HepG2 (cell line): ENCODE measurements at regions not wholly inside any gene's neighbourhood (a gene's known extent, or its start where the extent isn't known, plus 50 kb on each side); places are given as distances from the start of the nearest gene placed in this dataset.

Experiments
- ATAC-seq: fragments of 200-7000 bp; cut with Tn5 transposase; 3 replicates; pipeline ENCODE4 v1.9.1; 2020; ENCODE audit warnings: mild to moderate bottlenecking, moderate library complexity
- BruUV-seq: library from RNA; stranded (reverse); fragments of 400-500 nt; replicated peaks from 2 replicates; lab custom pipeline; 2021; lab: Mats Ljungman, UMichigan
- CTCF ChIA-PET: fragments of 300-600 bp; formaldehyde crosslinking; extraction: SDS; loops from one replicate; lab custom pipeline; 2021; ENCODE audit warnings: low total read pairs, inconsistent platforms, low intra/inter-chr PET ratio; lab: Yijun Ruan, JAX
- POLR2A ChIA-PET: fragments of 350-600 bp; sonication (Branson Sonifier 250); formaldehyde crosslinking; loops from one replicate; lab custom pipeline; 2020; ENCODE audit warnings: antibody characterized with exemption, inconsistent platforms; lab: Yijun Ruan, JAX
- DNase-seq: peaks from one replicate; pipeline ENCODE4 v3.0.0-alpha.2; 2015; ENCODE audit warnings: low spot score
- FAIRE-seq: peaks from 3 replicates; lab custom pipeline; 2011; peaks lifted over from hg19 to GRCh38; lab: Jason Lieb, UNC
- H2AFZ ChIP-seq: one replicate; pipeline ENCODE4 v1.6.1; 2011; ENCODE audit warnings: low read length, inconsistent platforms
- H3K27ac ChIP-seq: fragments of 300-600 bp; 3 replicates; pipeline ENCODE4 v1.8.0; 2011; ENCODE audit warnings: mixed run types, mild to moderate bottlenecking, mixed read lengths, low read length, inconsistent platforms; ENCODE audit not compliant: insufficient read depth; ENCODE audit errors: extremely low read length
- H3K27me3 ChIP-seq, 2 experiments: fragments of 200-600 bp in 1 of 2; 2 replicates in 1 of 2; 3 replicates in 1 of 2; pipeline versions ENCODE4 v1.6.0 to v1.8.0; 2011; ENCODE audit warnings: low read length in 2 of 2, mild to moderate bottlenecking in 2 of 2, moderate library complexity in 2 of 2, inconsistent platforms in 1 of 2; ENCODE audit not compliant: insufficient read depth in 2 of 2, control insufficient read depth in 1 of 2
- H3K36me3 ChIP-seq, 2 experiments: fragments of 200-600 bp in 1 of 2; replicated peaks in 1 of 2; 2 replicates in 1 of 2; 3 replicates in 1 of 2; pipeline versions ENCODE4 v1.5.1 to v1.8.0; 2011; ENCODE audit warnings: low read length in 2 of 2, inconsistent platforms in 1 of 2; ENCODE audit not compliant: insufficient read depth in 2 of 2, control insufficient read depth in 1 of 2
- H3K4me1 ChIP-seq: 2 replicates; pipeline ENCODE4 v1.5.1; 2012; ENCODE audit warnings: low read length, inconsistent platforms; ENCODE audit not compliant: insufficient read depth
- H3K4me2 ChIP-seq: 2 replicates; pipeline ENCODE4 v1.6.0; 2011; ENCODE audit warnings: low read depth, low read length, inconsistent platforms
- H3K4me3 ChIP-seq, 3 experiments: fragments of 200-600 bp in 1 of 3; sonication (generic), shearing (Covaris generic) in 1 of 3; replicated peaks in 1 of 3; 2 replicates each; pipeline ENCODE4 v1.5.1; 2011 to 2016; ENCODE audit warnings: low read length in 3 of 3, inconsistent platforms in 2 of 3, low read depth in 2 of 3, mild to moderate bottlenecking in 2 of 3, control low read depth in 1 of 3, mixed read lengths in 1 of 3; ENCODE audit not compliant: insufficient read depth in 1 of 3
- H3K79me2 ChIP-seq: one replicate; pipeline ENCODE4 v1.6.1; 2011; ENCODE audit warnings: low read length, inconsistent platforms; ENCODE audit not compliant: insufficient read depth
- H3K9ac ChIP-seq: 2 replicates; pipeline ENCODE4 v1.6.0; 2011; ENCODE audit warnings: mild to moderate bottlenecking, low read depth, low read length, inconsistent platforms; ENCODE audit not compliant: insufficient read depth
- H3K9me3 ChIP-seq: 2 replicates; pipeline ENCODE4 v1.5.1; 2012; ENCODE audit warnings: mild to moderate bottlenecking, low read length
- H4K20me1 ChIP-seq: 2 replicates; pipeline ENCODE4 v1.6.0; 2011; ENCODE audit warnings: inconsistent platforms, mild to moderate bottlenecking, low read length, moderate library complexity; ENCODE audit not compliant: insufficient read depth
- BCL6 ChIP-seq: IDR thresholded peaks from 2 replicates; pipeline ENCODE4 v1.6.1; 2016; ENCODE audit warnings: missing genetic modification reagents, missing compliant biosample characterization
- GPBP1L1 ChIP-seq: sonication (generic); formaldehyde crosslinking; IDR thresholded peaks from 2 replicates; pipeline ENCODE4 v1.5.0; 2020; ENCODE audit warnings: mild to moderate bottlenecking, missing genetic modification reagents
- HNF4G ChIP-seq, 2 experiments: sonication (generic) in 1 of 2; formaldehyde crosslinking in 1 of 2; IDR thresholded peaks; 2 replicates each; pipeline versions ENCODE4 v1.4.0 to v1.6.1; 2011 to 2020; ENCODE audit warnings: borderline replicate concordance in 2 of 2, low read depth in 2 of 2, mild to moderate bottlenecking in 2 of 2, low read length in 1 of 2, missing genetic modification reagents in 1 of 2, moderate library complexity in 1 of 2
- HNRNPUL1 ChIP-seq: fragments of 200-400 bp; formaldehyde crosslinking; IDR thresholded peaks from 2 replicates; pipeline ENCODE4 v1.6.1; 2017; ENCODE audit warnings: low read depth, mild to moderate bottlenecking, low read length, moderate library complexity
- KAT2B ChIP-seq: fragments of 150-350 bp; IDR thresholded peaks from 2 replicates; pipeline ENCODE4 v1.6.1; 2014; ENCODE audit warnings: low read depth, low read length, borderline replicate concordance
- MAZ ChIP-seq, 2 experiments: sonication (generic) in 1 of 2; formaldehyde crosslinking in 1 of 2; IDR thresholded peaks; 2 replicates each; pipeline versions ENCODE4 v1.5.0 to v1.6.1; 2012 to 2020; ENCODE audit warnings: low read depth in 2 of 2, mild to moderate bottlenecking in 2 of 2, borderline replicate concordance in 1 of 2, improper control_type of control experiment in 1 of 2, low read length in 1 of 2, missing genetic modification reagents in 1 of 2, moderate library complexity in 1 of 2
- NAIF1 ChIP-seq: sonication (generic); formaldehyde crosslinking; IDR thresholded peaks from 2 replicates; pipeline ENCODE4 v1.5.0; 2020; ENCODE audit warnings: mild to moderate bottlenecking, missing genetic modification reagents, borderline replicate concordance
- NCOA1 ChIP-seq: sonication (generic); formaldehyde crosslinking; IDR thresholded peaks from 2 replicates; pipeline ENCODE4 v1.9.0; 2021; ENCODE audit warnings: missing genetic modification reagents
- NFKBIZ ChIP-seq: IDR thresholded peaks from 2 replicates; pipeline ENCODE4 v1.6.1; 2018; ENCODE audit warnings: missing genetic modification reagents, missing compliant biosample characterization
- RBM39 ChIP-seq: fragments of 200-400 bp; formaldehyde crosslinking; IDR thresholded peaks from one replicate; pipeline ENCODE4 v1.6.1; 2018; ENCODE audit warnings: antibody characterized with exemption, mild to moderate bottlenecking, low read depth, low read length; ENCODE audit not compliant: poor library complexity, severe bottlenecking
- SMARCC2 ChIP-seq: fragments of 450-650 bp; IDR thresholded peaks from 2 replicates; pipeline ENCODE4 v1.6.1; 2017; ENCODE audit warnings: antibody characterized with exemption, mild to moderate bottlenecking
- ZNF678 ChIP-seq: sonication (generic); formaldehyde crosslinking; IDR thresholded peaks from 2 replicates; pipeline ENCODE4 v1.4.0; 2020; ENCODE audit warnings: mild to moderate bottlenecking, missing genetic modification reagents
- WGBS: methylation state at CpG from one replicate; pipeline ENCODE4 v1.1.6; 2017; ENCODE audit warnings: low lambda C conversion rate; 5-methylcytosine and 5-hydroxymethylcytosine counted together
- in situ Hi-C: cut with HindIII; loops from 2 replicates; pipeline ENCODE4 v1.10.0; 2017; ENCODE audit warnings: low pct_unique_long_range_greater_than_20kb; ENCODE audit not compliant: extremely low pct_ligation_motif_present
- intact Hi-C: fragments of 100-400 bp; cut with micrococcal nuclease; formaldehyde crosslinking; loops from one replicate; pipeline ENCODE4 v1.10.0; 2022; ENCODE audit not compliant: unreplicated experiment
- TF ChIP-seq, protein P1 (sequence below): IDR thresholded peaks from 2 replicates; pipeline ENCODE4 v1.6.1; 2012; ENCODE audit warnings: inconsistent platforms
- TF ChIP-seq, protein P2 (sequence below): IDR thresholded peaks from 2 replicates; pipeline ENCODE4 v1.6.1; 2012; ENCODE audit warnings: low read length, improper control_type of control experiment

GRCh38 chr5:27171761-27172261 is 133.4 kb upstream of the CDH9 start:
- BruUV-seq, result no TSS peak
- no peak overlapping the region for H3K4me3 ChIP-seq
- H3K27me3 ChIP-seq, result no peaks in the 10 kb centered on the region
- no peak for DNase-seq
- H3K9me3 ChIP-seq, result no peaks in the 10 kb centered on the region
- H3K4me2 ChIP-seq, result no peak overlapping the region
- no peak overlapping the region for H3K27ac ChIP-seq
- CTCF ChIA-PET, result no interaction called here
- H3K9ac ChIP-seq, result no peak overlapping the region
- H3K79me2 ChIP-seq, result no peaks in the 10 kb centered on the region
- TF ChIP-seq NFKBIZ, result no peak
- TF ChIP-seq, protein P1, sequence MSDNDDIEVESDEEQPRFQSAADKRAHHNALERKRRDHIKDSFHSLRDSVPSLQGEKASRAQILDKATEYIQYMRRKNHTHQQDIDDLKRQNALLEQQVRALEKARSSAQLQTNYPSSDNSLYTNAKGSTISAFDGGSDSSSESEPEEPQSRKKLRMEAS, result no peak
- TF ChIP-seq KAT2B, result no peak
- in situ Hi-C loops, result no loop called here
- no peak overlapping the region for H2AFZ ChIP-seq
- POLR2A ChIA-PET, result no interaction called here
- H4K20me1 ChIP-seq, result no peaks in the 10 kb centered on the region
- intact Hi-C loops, result no loop called here
- no peak for ATAC-seq
- no peaks in the 10 kb centered on the region for H3K4me1 ChIP-seq
- FAIRE-seq, result no peak
- WGBS, result 53% methylated on average over 15 of the region's 15 CpGs
- no peaks in the 10 kb centered on the region for H3K36me3 ChIP-seq

GRCh38 chr5:27158775-27159174 is 120.4 kb upstream of the CDH9 start:
- H3K9me3 ChIP-seq, result peaks cover 48% of the 10 kb centered on the region
- intact Hi-C loops (no loop called here), in situ Hi-C loops (no loop called here)
- no peak overlapping the region for H2AFZ ChIP-seq
- H3K79me2 ChIP-seq, result no peaks in the 10 kb centered on the region
- no peak overlapping the region for H3K9ac ChIP-seq
- H3K36me3 ChIP-seq, result no peaks in the 10 kb centered on the region
- DNase-seq (no peak), ATAC-seq (no peak), FAIRE-seq (no peak)
- H3K27ac ChIP-seq, result no peak overlapping the region
- CTCF ChIA-PET, result no interaction called here
- no peak overlapping the region for H3K4me2 ChIP-seq
- H3K4me1 ChIP-seq, result no peaks in the 10 kb centered on the region
- POLR2A ChIA-PET, result no interaction called here
- H4K20me1 ChIP-seq, result no peaks in the 10 kb centered on the region
- BruUV-seq, result no TSS peak
- H3K27me3 ChIP-seq, result no peaks in the 10 kb centered on the region; a peak in 1 of 5 replicates
- 0% methylated on average over 1 of the region's 1 CpG for WGBS
- no peak overlapping the region for H3K4me3 ChIP-seq
- TF ChIP-seq NAIF1 (CRISPR knock-in tag), result no peak
- TF ChIP-seq SMARCC2, result no peak
- no peak for TF ChIP-seq ZNF678 (CRISPR knock-in tag)
- TF ChIP-seq HNRNPUL1, result no peak
- no peak for TF ChIP-seq BCL6
- TF ChIP-seq, protein P2, sequence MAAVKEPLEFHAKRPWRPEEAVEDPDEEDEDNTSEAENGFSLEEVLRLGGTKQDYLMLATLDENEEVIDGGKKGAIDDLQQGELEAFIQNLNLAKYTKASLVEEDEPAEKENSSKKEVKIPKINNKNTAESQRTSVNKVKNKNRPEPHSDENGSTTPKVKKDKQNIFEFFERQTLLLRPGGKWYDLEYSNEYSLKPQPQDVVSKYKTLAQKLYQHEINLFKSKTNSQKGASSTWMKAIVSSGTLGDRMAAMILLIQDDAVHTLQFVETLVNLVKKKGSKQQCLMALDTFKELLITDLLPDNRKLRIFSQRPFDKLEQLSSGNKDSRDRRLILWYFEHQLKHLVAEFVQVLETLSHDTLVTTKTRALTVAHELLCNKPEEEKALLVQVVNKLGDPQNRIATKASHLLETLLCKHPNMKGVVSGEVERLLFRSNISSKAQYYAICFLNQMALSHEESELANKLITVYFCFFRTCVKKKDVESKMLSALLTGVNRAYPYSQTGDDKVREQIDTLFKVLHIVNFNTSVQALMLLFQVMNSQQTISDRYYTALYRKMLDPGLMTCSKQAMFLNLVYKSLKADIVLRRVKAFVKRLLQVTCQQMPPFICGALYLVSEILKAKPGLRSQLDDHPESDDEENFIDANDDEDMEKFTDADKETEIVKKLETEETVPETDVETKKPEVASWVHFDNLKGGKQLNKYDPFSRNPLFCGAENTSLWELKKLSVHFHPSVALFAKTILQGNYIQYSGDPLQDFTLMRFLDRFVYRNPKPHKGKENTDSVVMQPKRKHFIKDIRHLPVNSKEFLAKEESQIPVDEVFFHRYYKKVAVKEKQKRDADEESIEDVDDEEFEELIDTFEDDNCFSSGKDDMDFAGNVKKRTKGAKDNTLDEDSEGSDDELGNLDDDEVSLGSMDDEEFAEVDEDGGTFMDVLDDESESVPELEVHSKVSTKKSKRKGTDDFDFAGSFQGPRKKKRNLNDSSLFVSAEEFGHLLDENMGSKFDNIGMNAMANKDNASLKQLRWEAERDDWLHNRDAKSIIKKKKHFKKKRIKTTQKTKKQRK, result no peak
- no peak for TF ChIP-seq RBM39
- no peak for TF ChIP-seq MAZ (IDR thresholded peaks at IDR 0.05; ENCODE audit: borderline replicate concordance, low read depth, low read length)
- TF ChIP-seq MAZ (CRISPR knock-in tag; IDR thresholded peaks at IDR 0.05; ENCODE audit: low read depth), result no peak
- TF ChIP-seq GPBP1L1 (CRISPR knock-in tag), result no peak
- TF ChIP-seq HNF4G (IDR thresholded peaks at IDR 0.05; ENCODE audit: borderline replicate concordance, low read depth, low read length), result no peak
- no peak for TF ChIP-seq HNF4G (CRISPR knock-in tag; IDR thresholded peaks at IDR 0.05; ENCODE audit: borderline replicate concordance, low read depth)
- TF ChIP-seq NCOA1, result no peak
